ENCODE measurements at regions not wholly inside any gene's neighbourhood (a gene's known extent, or its start where the extent isn't known, plus 50 kb on each side); places are given as distances from the start of the nearest gene placed in this dataset.

- TF ChIP-seq PCBP1 (IDR thresholded peaks at IDR 0.05; ENCODE audit: borderline replicate concordance, low read depth, low read length) (no peak), KDM1A (CRISPR knock-in tag; IDR thresholded peaks at IDR 0.05) (peak; percentile 94; the same call in 1 of the 2 replicates), HOXD1 (CRISPR knock-in tag; IDR thresholded peaks at IDR 0.05) (no peak), NR2F2 (IDR thresholded peaks at IDR 0.05; ENCODE audit: borderline replicate concordance, low read depth) (no peak), ZNF567 (CRISPR knock-in tag; IDR thresholded peaks at IDR 0.05; ENCODE audit: borderline replicate concordance) (no peak), IKZF1 (IDR thresholded peaks at IDR 0.05) (no peak), ZNF569 (CRISPR knock-in tag; IDR thresholded peaks at IDR 0.05; ENCODE audit: borderline replicate concordance) (no peak), ZNF205 (CRISPR knock-in tag; IDR thresholded peaks at IDR 0.05) (no peak), DDIT3 (CRISPR knock-in tag; IDR thresholded peaks at IDR 0.05) (no peak), ZSCAN25 (CRISPR knock-in tag; IDR thresholded peaks at IDR 0.05) (peak; percentile 96), ARID5B (CRISPR knock-in tag; IDR thresholded peaks at IDR 0.05) (peak; percentile 80), CEBPG (CRISPR knock-in tag; IDR thresholded peaks at IDR 0.05) (no peak), ZNF687 (CRISPR knock-in tag; IDR thresholded peaks at IDR 0.05) (no peak), ONECUT2 (CRISPR knock-in tag; IDR thresholded peaks at IDR 0.05) (no peak), TBX2 (CRISPR knock-in tag; IDR thresholded peaks at IDR 0.05; ENCODE audit: borderline replicate concordance) (no peak), SNRNP70 (IDR thresholded peaks at IDR 0.05; ENCODE audit: low read depth, low read length) (no peak), ZNF615 (CRISPR knock-in tag; IDR thresholded peaks at IDR 0.05; ENCODE audit: borderline replicate concordance) (no peak), PRMT3 (CRISPR knock-in tag; IDR thresholded peaks at IDR 0.05; ENCODE audit: borderline replicate concordance, low read depth) (no peak), GPN1 (CRISPR knock-in tag; IDR thresholded peaks at IDR 0.05; ENCODE audit: borderline replicate concordance) (no peak), ZNF441 (CRISPR knock-in tag; IDR thresholded peaks at IDR 0.05; ENCODE audit: borderline replicate concordance) (no peak), ATF6 (CRISPR knock-in tag; conservative IDR thresholded peaks at IDR 0.05) (no peak)
Measured at GRCh38 chr2:237025090-237025865, 60.4 kb upstream of the COPS8 start (continued).

All from HepG2 (cell line).